Thyroid gland (tissue), 4 donors: ENCODE measurements at regions not wholly inside any gene's neighbourhood (a gene's known extent, or its start where the extent isn't known, plus 50 kb on each side); places are given as distances from the start of the nearest gene placed in this dataset.

Experiments used
- POLR2A ChIP-seq, 2 donors: fragments of 450-650 bp; IDR thresholded peaks; one replicate each; pipeline ENCODE4 v1.6.1; 2017; ENCODE audit warnings: antibody characterized with exemption in 2 of 2, mild to moderate bottlenecking in 2 of 2, moderate library complexity in 1 of 2
- TF ChIP-seq, protein P1 (sequence below), 6 experiments: fragments of 200-600 bp in 3 of 6; fragments of 450-650 bp in 3 of 6; sonication (generic) in 3 of 6; IDR thresholded peaks; one replicate each; pipeline ENCODE4 v1.5.1; 2016 to 2019; ENCODE audit warnings: antibody characterized with exemption in 6 of 6, mild to moderate bottlenecking in 2 of 6, inconsistent platforms in 1 of 6, moderate library complexity in 1 of 6

DNA sequence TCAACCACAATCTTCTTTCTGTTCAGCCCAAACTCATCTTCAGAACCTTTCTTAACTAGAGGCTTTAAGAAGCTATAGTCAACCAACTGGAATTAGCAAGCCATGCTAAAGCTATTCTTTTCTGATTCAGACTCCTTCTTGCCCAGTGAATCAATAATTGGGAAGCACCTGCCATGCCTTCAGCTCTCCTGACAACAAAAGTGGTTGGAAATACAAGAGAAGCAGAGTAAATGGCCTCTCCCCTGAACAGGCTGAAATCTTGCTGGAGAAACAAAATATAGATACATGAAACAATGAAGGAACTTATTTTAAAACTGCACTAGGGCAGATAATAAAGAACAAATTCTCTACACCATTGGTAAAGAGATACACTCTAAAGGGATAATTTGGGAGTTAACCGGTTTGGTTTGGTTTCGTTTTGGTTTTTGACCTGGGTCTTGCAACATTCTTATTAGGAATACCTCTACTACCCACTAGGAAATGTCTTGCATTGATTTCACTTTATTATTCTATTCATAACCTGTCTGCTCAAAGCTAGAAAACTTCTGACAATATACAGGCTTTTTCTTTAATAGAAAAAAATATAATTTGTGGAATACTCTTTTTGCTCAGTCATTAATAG lies 173.6 kb upstream of the DYNLRB2 start:
- TF ChIP-seq, protein P1, sequence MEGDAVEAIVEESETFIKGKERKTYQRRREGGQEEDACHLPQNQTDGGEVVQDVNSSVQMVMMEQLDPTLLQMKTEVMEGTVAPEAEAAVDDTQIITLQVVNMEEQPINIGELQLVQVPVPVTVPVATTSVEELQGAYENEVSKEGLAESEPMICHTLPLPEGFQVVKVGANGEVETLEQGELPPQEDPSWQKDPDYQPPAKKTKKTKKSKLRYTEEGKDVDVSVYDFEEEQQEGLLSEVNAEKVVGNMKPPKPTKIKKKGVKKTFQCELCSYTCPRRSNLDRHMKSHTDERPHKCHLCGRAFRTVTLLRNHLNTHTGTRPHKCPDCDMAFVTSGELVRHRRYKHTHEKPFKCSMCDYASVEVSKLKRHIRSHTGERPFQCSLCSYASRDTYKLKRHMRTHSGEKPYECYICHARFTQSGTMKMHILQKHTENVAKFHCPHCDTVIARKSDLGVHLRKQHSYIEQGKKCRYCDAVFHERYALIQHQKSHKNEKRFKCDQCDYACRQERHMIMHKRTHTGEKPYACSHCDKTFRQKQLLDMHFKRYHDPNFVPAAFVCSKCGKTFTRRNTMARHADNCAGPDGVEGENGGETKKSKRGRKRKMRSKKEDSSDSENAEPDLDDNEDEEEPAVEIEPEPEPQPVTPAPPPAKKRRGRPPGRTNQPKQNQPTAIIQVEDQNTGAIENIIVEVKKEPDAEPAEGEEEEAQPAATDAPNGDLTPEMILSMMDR (IDR thresholded peaks at IDR 0.05), result no peak
- no peak for TF ChIP-seq POLR2A (IDR thresholded peaks at IDR 0.05)
